Liver (tissue), 8 donors: ENCODE measurements at regions not wholly inside any gene's neighbourhood (a gene's known extent, or its start where the extent isn't known, plus 50 kb on each side); places are given as distances from the start of the nearest gene placed in this dataset.
"Not testable (repeated sequence)": the region's sequence is repeated elsewhere in the genome, so short reads cannot be mapped to it uniquely, and the experiment has no call there.

Experiments
- DNase-seq: peaks from one replicate; pipeline ENCODE4 v3.0.0-alpha.2; 2017; ENCODE audit warnings: low spot score
- H3K27ac ChIP-seq, 2 donors: one replicate each; pipeline ENCODE4 v1.7.0; 2013; ENCODE audit warnings: inconsistent platforms in 2 of 2, low read length in 2 of 2, control low read depth in 1 of 2, low read depth in 1 of 2, mild to moderate bottlenecking in 1 of 2
- H3K27me3 ChIP-seq, 4 donors: one replicate each; pipeline versions ENCODE4 v1.6.1 to v1.7.0; 2013; ENCODE audit warnings: low read length in 3 of 4, inconsistent platforms in 1 of 4, mild to moderate bottlenecking in 1 of 4, moderate library complexity in 1 of 4; ENCODE audit not compliant: control insufficient read depth in 4 of 4, insufficient read depth in 4 of 4
- H3K36me3 ChIP-seq, 4 donors: one replicate each; pipeline versions ENCODE4 v1.6.1 to v1.7.0; 2013; ENCODE audit warnings: low read length in 3 of 4, mild to moderate bottlenecking in 3 of 4, low read depth in 1 of 4, moderate library complexity in 1 of 4; ENCODE audit not compliant: control insufficient read depth in 4 of 4, insufficient read depth in 3 of 4
- H3K4me1 ChIP-seq, 4 donors: one replicate each; pipeline versions ENCODE4 v1.6.1 to v1.7.0; 2013; ENCODE audit warnings: low read length in 3 of 4, mild to moderate bottlenecking in 3 of 4, moderate library complexity in 1 of 4; ENCODE audit not compliant: control insufficient read depth in 4 of 4, insufficient read depth in 4 of 4
- H3K4me3 ChIP-seq, 3 donors: one replicate each; pipeline versions ENCODE4 v1.6.1 to v1.7.0; 2013; ENCODE audit warnings: low read length in 3 of 3, control low read depth in 1 of 3, low read depth in 1 of 3, mild to moderate bottlenecking in 1 of 3
- H3K9ac ChIP-seq, 2 donors: one replicate each; pipeline ENCODE4 v1.7.0; 2013; ENCODE audit warnings: low read length in 2 of 2, mild to moderate bottlenecking in 2 of 2, moderate library complexity in 2 of 2, control low read depth in 1 of 2, low read depth in 1 of 2
- H3K9me3 ChIP-seq, 4 donors: one replicate each; pipeline versions ENCODE4 v1.6.1 to v1.7.0; 2013; ENCODE audit warnings: low read length in 3 of 4; ENCODE audit not compliant: control insufficient read depth in 4 of 4
- EGR1 ChIP-seq, 2 donors: IDR thresholded peaks; 2 replicates each; pipeline ENCODE4 v1.6.1; 2016 to 2018; ENCODE audit warnings: antibody characterized with exemption in 2 of 2, low read depth in 2 of 2
- FOXA1 ChIP-seq: IDR thresholded peaks from 2 replicates; pipeline ENCODE4 v1.6.1; 2016; ENCODE audit warnings: antibody characterized with exemption
- FOXA2 ChIP-seq: IDR thresholded peaks from 2 replicates; pipeline ENCODE4 v1.6.1; 2016; ENCODE audit warnings: antibody characterized with exemption
- HNF4A ChIP-seq, 2 donors: conservative IDR thresholded peaks; 2 replicates each; pipeline ENCODE4 v1.6.1; 2016; ENCODE audit warnings: antibody characterized with exemption in 2 of 2, mild to moderate bottlenecking in 2 of 2
- HNF4G ChIP-seq: IDR thresholded peaks from 2 replicates; pipeline ENCODE4 v1.6.1; 2016; ENCODE audit warnings: antibody characterized with exemption
- JUND ChIP-seq, 2 donors: IDR thresholded peaks; 2 replicates each; pipeline ENCODE4 v1.6.1; 2016; ENCODE audit warnings: antibody characterized with exemption in 2 of 2
- MAX ChIP-seq: IDR thresholded peaks from 2 replicates; pipeline ENCODE4 v1.6.1; 2016; ENCODE audit warnings: antibody characterized with exemption
- NR2F2 ChIP-seq: IDR thresholded peaks from 2 replicates; pipeline ENCODE4 v1.6.1; 2016; ENCODE audit warnings: antibody characterized with exemption
- RAD21 ChIP-seq, 2 donors: IDR thresholded peaks; 2 replicates each; pipeline ENCODE4 v1.6.1; 2016; ENCODE audit warnings: antibody characterized with exemption in 2 of 2, mild to moderate bottlenecking in 2 of 2
- RXRA ChIP-seq, 2 donors: IDR thresholded peaks; 2 replicates each; pipeline ENCODE4 v1.6.1; 2017 to 2018; ENCODE audit warnings: antibody characterized with exemption in 2 of 2, mild to moderate bottlenecking in 1 of 2
- SP1 ChIP-seq: IDR thresholded peaks from 2 replicates; pipeline ENCODE4 v1.6.1; 2018; ENCODE audit warnings: antibody characterized with exemption, mild to moderate bottlenecking
- YY1 ChIP-seq: IDR thresholded peaks from 2 replicates; pipeline ENCODE4 v1.6.1; 2016; ENCODE audit warnings: antibody characterized with exemption, mild to moderate bottlenecking
- ZBTB33 ChIP-seq: IDR thresholded peaks from 2 replicates; pipeline ENCODE4 v1.6.1; 2016; ENCODE audit warnings: antibody characterized with exemption
- WGBS: extraction: QIAGEN DNeasy Blood & Tissue Kit; methylation state at CpG from one replicate; pipeline ENCODE4 v1.1.7; 2013; 5-methylcytosine and 5-hydroxymethylcytosine counted together
- TF ChIP-seq, protein P1 (sequence below): IDR thresholded peaks from 2 replicates; pipeline ENCODE4 v1.6.1; 2016; ENCODE audit warnings: antibody characterized with exemption, mild to moderate bottlenecking
- TF ChIP-seq, protein P2 (sequence below): IDR thresholded peaks from 2 replicates; pipeline ENCODE4 v1.6.1; 2016; ENCODE audit warnings: antibody characterized with exemption
- TF ChIP-seq, protein P3 (sequence below): fragments of 150-350 bp; IDR thresholded peaks from 2 replicates; pipeline ENCODE4 v1.5.1; 2017; ENCODE audit warnings: improper control_type of control experiment, low read depth, low read length; ENCODE audit not compliant: missing input control
- donor health status: healthy.
- donor health status: healthy.
- donor health status: healthy.
- donor health status: healthy.
- donor health status: healthy.

DNA sequence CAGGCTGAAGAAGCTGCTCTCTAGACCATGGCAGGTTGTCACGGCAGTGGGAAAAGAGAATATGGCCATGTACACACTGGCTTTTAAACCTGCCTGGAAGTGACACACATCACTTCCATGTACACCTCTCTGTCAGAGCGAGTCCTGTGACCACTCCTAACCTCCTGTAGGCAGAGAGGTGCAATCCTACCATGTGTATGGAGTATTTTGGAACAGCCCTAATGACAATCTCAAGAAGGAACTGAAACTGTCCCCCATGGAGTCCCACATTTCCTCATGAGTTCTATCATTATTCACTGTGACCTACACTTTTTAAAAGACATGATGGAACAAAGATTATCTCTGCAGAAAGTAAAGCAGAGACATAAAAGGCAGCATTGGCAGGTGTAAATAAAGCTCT lies 153.4 kb upstream of the PFN2 start:
- TF ChIP-seq FOXA2 (no peak), EGR1 (IDR thresholded peaks at IDR 0.05; ENCODE audit: low read depth in 2 of 2) (no peak), HNF4A (conservative IDR thresholded peaks at IDR 0.05) (no peak), SP1 (no peak), YY1 (no peak), RXRA (IDR thresholded peaks at IDR 0.05) (no peak), MAX (no peak)
- TF ChIP-seq, protein P1, sequence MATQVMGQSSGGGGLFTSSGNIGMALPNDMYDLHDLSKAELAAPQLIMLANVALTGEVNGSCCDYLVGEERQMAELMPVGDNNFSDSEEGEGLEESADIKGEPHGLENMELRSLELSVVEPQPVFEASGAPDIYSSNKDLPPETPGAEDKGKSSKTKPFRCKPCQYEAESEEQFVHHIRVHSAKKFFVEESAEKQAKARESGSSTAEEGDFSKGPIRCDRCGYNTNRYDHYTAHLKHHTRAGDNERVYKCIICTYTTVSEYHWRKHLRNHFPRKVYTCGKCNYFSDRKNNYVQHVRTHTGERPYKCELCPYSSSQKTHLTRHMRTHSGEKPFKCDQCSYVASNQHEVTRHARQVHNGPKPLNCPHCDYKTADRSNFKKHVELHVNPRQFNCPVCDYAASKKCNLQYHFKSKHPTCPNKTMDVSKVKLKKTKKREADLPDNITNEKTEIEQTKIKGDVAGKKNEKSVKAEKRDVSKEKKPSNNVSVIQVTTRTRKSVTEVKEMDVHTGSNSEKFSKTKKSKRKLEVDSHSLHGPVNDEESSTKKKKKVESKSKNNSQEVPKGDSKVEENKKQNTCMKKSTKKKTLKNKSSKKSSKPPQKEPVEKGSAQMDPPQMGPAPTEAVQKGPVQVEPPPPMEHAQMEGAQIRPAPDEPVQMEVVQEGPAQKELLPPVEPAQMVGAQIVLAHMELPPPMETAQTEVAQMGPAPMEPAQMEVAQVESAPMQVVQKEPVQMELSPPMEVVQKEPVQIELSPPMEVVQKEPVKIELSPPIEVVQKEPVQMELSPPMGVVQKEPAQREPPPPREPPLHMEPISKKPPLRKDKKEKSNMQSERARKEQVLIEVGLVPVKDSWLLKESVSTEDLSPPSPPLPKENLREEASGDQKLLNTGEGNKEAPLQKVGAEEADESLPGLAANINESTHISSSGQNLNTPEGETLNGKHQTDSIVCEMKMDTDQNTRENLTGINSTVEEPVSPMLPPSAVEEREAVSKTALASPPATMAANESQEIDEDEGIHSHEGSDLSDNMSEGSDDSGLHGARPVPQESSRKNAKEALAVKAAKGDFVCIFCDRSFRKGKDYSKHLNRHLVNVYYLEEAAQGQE, result no peak
- TF ChIP-seq, protein P2, sequence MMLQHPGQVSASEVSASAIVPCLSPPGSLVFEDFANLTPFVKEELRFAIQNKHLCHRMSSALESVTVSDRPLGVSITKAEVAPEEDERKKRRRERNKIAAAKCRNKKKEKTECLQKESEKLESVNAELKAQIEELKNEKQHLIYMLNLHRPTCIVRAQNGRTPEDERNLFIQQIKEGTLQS, result no peak

GRCh38 chr3:150123249-150123648 lies 152.6 kb upstream of the PFN2 start:
- H3K4me1 ChIP-seq, H3K36me3 ChIP-seq, H3K9ac ChIP-seq, H3K27ac ChIP-seq, H3K4me3 ChIP-seq, DNase-seq, H3K27me3 ChIP-seq, H3K9me3 ChIP-seq: not testable (repeated sequence)
- 72% methylated on average over 2 of the region's 2 CpGs for WGBS

More for the DNA sequence above, 153.4 kb upstream of the PFN2 start:
- Histone ChIP-seq H3K36me3 (no peaks in the 10 kb centered on the region), H3K9ac (no peak overlapping the region), H3K4me3 (no peak overlapping the region), H3K9me3 (peaks cover 0 to 3% (median 0%) of the 10 kb centered on the region in 4 donors), H3K4me1 (no peaks in the 10 kb centered on the region), H3K27me3 (no peaks in the 10 kb centered on the region), H3K27ac (no peak overlapping the region)
- WGBS, result 87% methylated on average over 2 of the region's 2 CpGs
- DNase-seq, result no peak

- no peak overlapping the region for H3K9ac ChIP-seq
- peaks cover 0 to 2% (median 0%) of the 10 kb centered on the region in 4 donors for H3K27me3 ChIP-seq
- H3K4me1 ChIP-seq, result no peaks in the 10 kb centered on the region
- peaks cover 0 to 3% (median 0%) of the 10 kb centered on the region in 4 donors for H3K9me3 ChIP-seq
- H3K27ac ChIP-seq, result no peak overlapping the region
- WGBS, result 75% methylated on average over 1 of the region's 1 CpG
- DNase-seq, result no peak
- no peaks in the 10 kb centered on the region for H3K36me3 ChIP-seq
- no peak overlapping the region for H3K4me3 ChIP-seq
- TF ChIP-seq, protein P3, sequence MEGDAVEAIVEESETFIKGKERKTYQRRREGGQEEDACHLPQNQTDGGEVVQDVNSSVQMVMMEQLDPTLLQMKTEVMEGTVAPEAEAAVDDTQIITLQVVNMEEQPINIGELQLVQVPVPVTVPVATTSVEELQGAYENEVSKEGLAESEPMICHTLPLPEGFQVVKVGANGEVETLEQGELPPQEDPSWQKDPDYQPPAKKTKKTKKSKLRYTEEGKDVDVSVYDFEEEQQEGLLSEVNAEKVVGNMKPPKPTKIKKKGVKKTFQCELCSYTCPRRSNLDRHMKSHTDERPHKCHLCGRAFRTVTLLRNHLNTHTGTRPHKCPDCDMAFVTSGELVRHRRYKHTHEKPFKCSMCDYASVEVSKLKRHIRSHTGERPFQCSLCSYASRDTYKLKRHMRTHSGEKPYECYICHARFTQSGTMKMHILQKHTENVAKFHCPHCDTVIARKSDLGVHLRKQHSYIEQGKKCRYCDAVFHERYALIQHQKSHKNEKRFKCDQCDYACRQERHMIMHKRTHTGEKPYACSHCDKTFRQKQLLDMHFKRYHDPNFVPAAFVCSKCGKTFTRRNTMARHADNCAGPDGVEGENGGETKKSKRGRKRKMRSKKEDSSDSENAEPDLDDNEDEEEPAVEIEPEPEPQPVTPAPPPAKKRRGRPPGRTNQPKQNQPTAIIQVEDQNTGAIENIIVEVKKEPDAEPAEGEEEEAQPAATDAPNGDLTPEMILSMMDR, result no peak
- TF ChIP-seq HNF4A (conservative IDR thresholded peaks at IDR 0.05) (no peak), YY1 (no peak), HNF4G (no peak), JUND (IDR thresholded peaks at IDR 0.05) (no peak), SP1 (no peak), NR2F2 (no peak), FOXA2 (no peak), MAX (no peak), EGR1 (IDR thresholded peaks at IDR 0.05; ENCODE audit: low read depth in 2 of 2) (no peak), RAD21 (IDR thresholded peaks at IDR 0.05) (no peak), ZBTB33 (no peak), FOXA1 (no peak)
- TF ChIP-seq, protein P1, result no peak
These were observed 147.5 kb upstream of the PFN2 start for GRCh38 chr3:150118219-150118618.
